Endothelial cell of umbilical vein (primary cell): ENCODE measurements at regions not wholly inside any gene's neighbourhood (a gene's known extent, or its start where the extent isn't known, plus 50 kb on each side); places are given as distances from the start of the nearest gene placed in this dataset.

Source experiments
- CTCF ChIP-seq, 2 donors: IDR thresholded peaks; 1 replicate in 1 of 2; 2 replicates in 1 of 2; pipeline ENCODE4 v1.5.1; 2011; ENCODE audit warnings: low read length in 2 of 2, mild to moderate bottlenecking in 2 of 2, moderate library complexity in 2 of 2, control low read depth in 1 of 2, inconsistent platforms in 1 of 2, low read depth in 1 of 2; ENCODE audit not compliant: insufficient read depth in 1 of 2; ENCODE audit errors: extremely low read depth in 1 of 2
- EZH2 ChIP-seq: IDR thresholded peaks from 2 replicates; pipeline ENCODE4 v1.6.1; 2012; ENCODE audit warnings: borderline replicate concordance, low read depth, mild to moderate bottlenecking, moderate library complexity, low read length, inconsistent platforms; ENCODE audit not compliant: severe bottlenecking
- FOS ChIP-seq: IDR thresholded peaks from 2 replicates; pipeline ENCODE4 v1.6.1; 2011; ENCODE audit warnings: mild to moderate bottlenecking, low read length, moderate library complexity, borderline replicate concordance; ENCODE audit not compliant: insufficient read depth
- GATA2 ChIP-seq: IDR thresholded peaks from 2 replicates; pipeline ENCODE4 v1.7.0; 2011; ENCODE audit warnings: low read depth, mild to moderate bottlenecking, moderate library complexity, mixed read lengths, low read length; ENCODE audit not compliant: insufficient read length, insufficient read depth
- JUN ChIP-seq: IDR thresholded peaks from 2 replicates; pipeline ENCODE4 v1.6.1; 2011; ENCODE audit warnings: borderline replicate concordance, low read depth; ENCODE audit not compliant: insufficient read length, insufficient read depth
- MAX ChIP-seq: IDR thresholded peaks from 2 replicates; pipeline ENCODE4 v1.6.1; 2011; ENCODE audit not compliant: insufficient read depth, insufficient read length
- MYC ChIP-seq: IDR thresholded peaks from one replicate; pipeline ENCODE4 v1.6.1; 2011; ENCODE audit warnings: mild to moderate bottlenecking, low read depth, low read length
- POLR2A ChIP-seq: IDR thresholded peaks from 2 replicates; pipeline ENCODE4 v1.6.1; 2012; ENCODE audit warnings: low read depth, mild to moderate bottlenecking, control low read depth, low read length
- POLR2AphosphoS5 ChIP-seq: IDR thresholded peaks from 2 replicates; pipeline ENCODE4 v1.6.1; 2012; ENCODE audit warnings: low read depth, mild to moderate bottlenecking, control low read depth, low read length, moderate library complexity; ENCODE audit not compliant: insufficient read depth

DNA sequence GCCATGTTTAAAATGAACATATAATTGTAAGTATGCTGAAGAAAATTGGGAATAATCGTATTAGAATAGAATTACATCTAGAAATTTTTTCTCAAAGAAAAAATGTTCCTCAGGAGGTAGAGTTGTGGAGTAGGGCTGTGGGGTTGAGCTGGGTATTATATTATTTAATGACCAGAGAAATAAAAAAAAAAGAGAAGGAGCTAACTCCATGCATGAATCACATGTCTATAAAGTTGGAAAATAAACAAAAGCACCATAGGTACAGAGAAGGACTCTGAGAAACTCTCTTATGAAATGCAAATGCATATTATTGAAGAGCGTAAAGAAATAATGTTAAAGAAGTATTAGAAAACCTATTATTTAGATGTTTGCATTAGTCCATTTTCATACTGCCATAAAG is 405.5 kb downstream of the EFNB2 start:
- TF ChIP-seq CTCF (IDR thresholded peaks at IDR 0.05; ENCODE audit: extremely low read depth in 1 of 2, insufficient read depth in 1 of 2, low read depth in 1 of 2, low read length in 2 of 2) (no peak), POLR2AphosphoS5 (no peak), JUN (no peak), POLR2A (no peak), EZH2 (no peak), MAX (no peak), MYC (no peak), FOS (no peak), GATA2 (no peak)
